ENCODE measurements at regions not wholly inside any gene's neighbourhood (a gene's known extent, or its start where the extent isn't known, plus 50 kb on each side); places are given as distances from the start of the nearest gene placed in this dataset.

DNA sequence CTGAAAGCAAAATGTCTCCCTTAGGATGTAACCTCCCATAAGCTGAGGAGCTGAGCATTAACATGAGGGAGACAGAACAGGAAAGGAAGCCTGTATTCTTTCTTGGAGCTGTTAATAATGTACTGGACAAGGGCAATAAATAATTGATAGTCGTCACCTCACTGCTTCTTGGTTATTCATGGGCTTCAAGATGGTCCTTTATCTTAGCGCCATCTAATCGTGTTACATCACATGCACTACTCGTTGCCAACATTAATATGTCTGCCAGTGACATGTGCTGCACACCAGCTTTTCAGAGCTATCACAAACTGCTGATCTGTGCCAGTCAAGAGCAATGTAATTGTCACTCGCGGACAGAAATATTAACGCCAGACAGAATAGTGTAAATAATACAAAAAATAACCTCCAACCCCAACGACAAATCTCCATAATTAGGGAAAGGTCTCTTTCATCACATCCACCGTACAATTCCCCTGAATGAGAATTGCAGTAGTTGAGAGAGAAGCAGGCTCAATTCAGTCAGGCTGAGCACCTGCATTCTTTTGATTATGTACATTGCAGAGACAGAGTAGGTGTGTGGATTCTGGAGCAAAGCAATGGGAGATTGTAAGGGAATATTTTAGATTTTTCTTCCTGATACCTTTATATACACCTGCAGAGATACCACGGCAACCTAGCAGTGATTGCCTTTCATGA is 267.1 kb downstream of the SPATA31D1 start:
- H3K4me1 Mint-ChIP-seq: no peaks in the 10 kb centered on the region
- no peak overlapping the region for H3K4me3 Mint-ChIP-seq
- H3K9me3 Mint-ChIP-seq: peaks cover 0 to 7% (median 0%) of the 10 kb centered on the region in 9 donors
- ATAC-seq: no peak
- no peaks in the 10 kb centered on the region for H3K36me3 Mint-ChIP-seq
- POLR2A ChIA-PET: no interaction called here
- no peaks in the 10 kb centered on the region for H3K27me3 Mint-ChIP-seq
- no peak overlapping the region for H3K27ac Mint-ChIP-seq
- DNase-seq: no peak

DNA sequence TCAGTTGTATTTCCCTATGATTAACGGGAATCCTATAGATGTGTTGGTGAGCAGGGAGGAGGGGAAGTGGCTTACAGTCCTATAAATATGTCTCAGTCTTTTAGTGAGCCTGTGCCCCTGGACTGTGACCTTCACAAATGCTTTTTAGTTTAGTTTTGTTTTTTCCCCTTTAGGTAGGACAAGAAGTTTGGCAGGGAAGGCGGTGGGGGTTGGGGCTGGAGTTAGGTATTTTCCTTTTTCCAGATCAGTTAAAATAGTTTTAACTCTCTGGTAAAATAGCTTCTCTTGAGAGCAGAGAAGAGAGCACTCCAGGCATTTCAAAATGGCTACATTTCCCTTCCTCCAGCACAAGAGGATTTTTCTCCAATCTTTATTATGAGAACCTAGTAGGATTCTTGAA is 272.1 kb downstream of the SPATA31D1 start:
- ATAC-seq (no peak), DNase-seq (no peak)
- Mint-ChIP-seq H3K27ac (no peak overlapping the region), H3K27me3 (no peaks in the 10 kb centered on the region), H3K4me1 (no peaks in the 10 kb centered on the region), H3K36me3 (no peaks in the 10 kb centered on the region), H3K4me3 (no peak overlapping the region), H3K9me3 (peaks cover 0 to 10% (median 2%) of the 10 kb centered on the region in 9 donors)
- POLR2A ChIA-PET: no interaction called here

DNA sequence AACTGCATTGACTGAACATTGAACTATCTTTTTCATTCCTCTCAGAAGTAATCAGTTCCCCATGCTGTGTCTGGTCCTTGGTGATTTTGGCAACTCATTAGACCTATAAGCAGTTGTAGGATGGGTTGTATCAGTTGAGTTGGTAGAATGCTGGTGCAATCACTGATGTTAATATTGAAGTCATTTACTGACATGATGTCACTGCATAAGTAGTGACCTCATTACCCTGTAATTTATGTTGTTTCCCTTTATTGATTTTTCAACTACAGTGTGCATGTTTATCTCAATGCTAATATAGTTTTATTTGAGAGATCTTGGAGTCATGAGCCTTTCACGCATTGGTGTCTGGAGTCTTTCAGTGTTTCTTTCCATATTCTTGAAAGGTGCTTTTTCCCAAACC is 275.0 kb downstream of the SPATA31D1 start:
- Mint-ChIP-seq H3K27ac (no peak overlapping the region), H3K4me1 (no peaks in the 10 kb centered on the region), H3K27me3 (no peaks in the 10 kb centered on the region), H3K36me3 (no peaks in the 10 kb centered on the region), H3K4me3 (no peak overlapping the region), H3K9me3 (peaks cover 0 to 10% (median 0%) of the 10 kb centered on the region in 9 donors)
- no peak for DNase-seq
- POLR2A ChIA-PET: no interaction called here
- no peak for ATAC-seq

DNA sequence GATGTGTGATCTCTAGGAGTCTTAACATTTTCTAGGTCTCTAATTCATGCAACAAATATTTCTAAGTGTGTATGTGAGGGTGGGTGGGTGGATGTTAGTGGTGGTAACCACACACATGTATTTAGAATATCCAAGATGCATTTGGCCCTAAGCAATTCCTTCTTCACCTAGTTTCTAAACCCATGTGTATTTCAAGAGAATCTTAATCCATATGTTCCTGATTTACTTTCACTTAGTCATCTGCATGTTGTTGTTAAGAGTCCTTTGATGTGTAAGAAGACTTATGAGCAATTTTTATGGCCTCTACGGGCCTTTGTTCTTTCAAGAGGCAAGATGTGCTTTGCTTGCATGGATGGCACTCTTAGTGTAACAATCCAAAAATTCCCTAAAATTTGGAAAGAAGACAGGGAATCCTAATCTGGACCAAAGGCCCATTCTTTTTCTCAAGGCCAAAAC is 282.6 kb downstream of the SPATA31D1 start:
- H3K27me3 Mint-ChIP-seq: no peaks in the 10 kb centered on the region

DNA sequence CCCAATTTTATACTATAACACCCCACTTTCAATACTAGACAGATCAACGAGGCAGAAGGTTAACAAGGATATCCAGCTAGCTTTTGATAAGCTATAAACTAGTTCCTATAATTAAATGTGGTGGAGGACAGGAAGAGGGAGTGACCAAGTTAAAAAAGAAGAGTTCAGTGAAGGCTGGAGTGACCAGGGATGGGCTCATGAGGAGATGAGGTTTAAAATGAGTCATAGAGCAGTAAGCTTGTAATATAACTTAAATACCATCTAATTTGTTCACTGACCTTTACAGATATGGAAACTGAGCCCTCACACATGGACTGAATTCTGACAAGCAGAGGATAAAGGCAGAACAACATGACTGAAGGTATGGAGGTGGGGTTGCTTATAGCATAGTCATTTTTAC is 284.5 kb downstream of the SPATA31D1 start:
- no peak for ATAC-seq
- Mint-ChIP-seq H3K27me3 (no peaks in the 10 kb centered on the region), H3K4me3 (no peak overlapping the region), H3K36me3 (no peaks in the 10 kb centered on the region), H3K4me1 (no peaks in the 10 kb centered on the region), H3K9me3 (peaks cover 0 to 6% (median 0%) of the 10 kb centered on the region in 9 donors), H3K27ac (no peak overlapping the region)
- POLR2A ChIA-PET: no interaction called here
- DNase-seq: no peak

More for the DNA sequence above, 282.6 kb downstream of the SPATA31D1 start:
- no peak for DNase-seq
- ATAC-seq: no peak
- Mint-ChIP-seq H3K9me3 (peaks cover 0 to 6% (median 0%) of the 10 kb centered on the region in 9 donors), H3K27ac (no peak overlapping the region), H3K36me3 (no peaks in the 10 kb centered on the region), H3K4me3 (no peak overlapping the region), H3K4me1 (no peaks in the 10 kb centered on the region)
- POLR2A ChIA-PET: no interaction called here

DNA sequence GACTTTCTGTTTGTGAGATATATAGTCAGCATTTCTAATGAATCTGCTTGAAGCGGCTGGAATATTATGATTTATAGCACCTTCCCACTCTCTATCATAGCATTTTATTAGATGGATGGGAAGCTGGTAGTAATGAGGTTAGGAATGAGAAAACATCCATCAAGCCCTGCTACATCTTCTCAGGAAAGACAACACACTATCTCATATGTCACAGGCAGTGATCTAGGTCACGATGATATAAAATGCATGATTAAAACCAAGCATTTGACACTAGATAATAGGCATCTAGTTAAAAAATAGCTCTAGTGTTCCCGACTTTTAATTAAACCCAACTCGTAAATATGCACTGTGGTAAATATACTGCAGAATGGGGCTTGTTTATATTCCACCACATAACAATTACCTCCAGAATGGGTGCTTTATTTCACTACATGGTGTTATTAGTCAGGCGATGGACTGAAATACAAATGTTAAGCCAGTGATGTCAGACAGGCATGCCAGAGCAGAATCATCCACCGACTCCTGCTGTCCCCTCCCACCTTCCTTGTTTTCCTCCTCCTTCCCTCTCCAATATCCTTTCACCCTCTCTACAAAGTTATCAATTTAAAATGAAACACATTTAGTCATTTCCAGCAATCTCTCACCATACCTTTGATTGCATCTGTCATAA is 286.8 kb downstream of the SPATA31D1 start:
- Mint-ChIP-seq H3K4me1 (no peaks in the 10 kb centered on the region), H3K9me3 (peaks cover 0 to 11% (median 0%) of the 10 kb centered on the region in 9 donors), H3K4me3 (no peak overlapping the region), H3K27ac (no peak overlapping the region), H3K36me3 (no peaks in the 10 kb centered on the region), H3K27me3 (no peaks in the 10 kb centered on the region)
- POLR2A ChIA-PET: no interaction called here
- ATAC-seq (no peak), DNase-seq (no peak)

DNA sequence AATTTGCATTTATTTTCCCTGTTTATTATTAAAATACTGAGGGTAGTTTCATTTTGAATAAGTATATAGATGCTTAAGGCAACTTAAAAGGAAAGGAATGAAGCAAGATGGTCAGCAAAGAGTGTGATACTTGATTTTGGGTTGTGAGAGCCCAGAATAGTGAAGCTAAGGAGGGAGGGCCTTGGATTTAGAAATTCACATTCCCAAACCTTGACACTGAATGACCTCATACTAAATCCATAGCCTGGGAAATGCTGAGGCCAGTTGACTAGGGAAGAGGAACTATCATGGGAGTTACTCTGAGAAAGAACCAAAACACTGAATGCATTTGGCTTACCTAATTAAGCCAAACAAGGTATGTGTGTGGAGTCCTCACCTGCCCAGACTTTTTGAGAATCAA is 292.5 kb downstream of the SPATA31D1 start:
- POLR2A ChIA-PET: no interaction called here
- no peaks in the 10 kb centered on the region for H3K36me3 Mint-ChIP-seq
- no peaks in the 10 kb centered on the region for H3K27me3 Mint-ChIP-seq
- no peak overlapping the region for H3K27ac Mint-ChIP-seq
- DNase-seq (no peak), ATAC-seq (no peak)
- H3K4me3 Mint-ChIP-seq: no peak overlapping the region
- H3K4me1 Mint-ChIP-seq: no peaks in the 10 kb centered on the region
- peaks cover 0 to 11% (median 3%) of the 10 kb centered on the region in 9 donors for H3K9me3 Mint-ChIP-seq

DNA sequence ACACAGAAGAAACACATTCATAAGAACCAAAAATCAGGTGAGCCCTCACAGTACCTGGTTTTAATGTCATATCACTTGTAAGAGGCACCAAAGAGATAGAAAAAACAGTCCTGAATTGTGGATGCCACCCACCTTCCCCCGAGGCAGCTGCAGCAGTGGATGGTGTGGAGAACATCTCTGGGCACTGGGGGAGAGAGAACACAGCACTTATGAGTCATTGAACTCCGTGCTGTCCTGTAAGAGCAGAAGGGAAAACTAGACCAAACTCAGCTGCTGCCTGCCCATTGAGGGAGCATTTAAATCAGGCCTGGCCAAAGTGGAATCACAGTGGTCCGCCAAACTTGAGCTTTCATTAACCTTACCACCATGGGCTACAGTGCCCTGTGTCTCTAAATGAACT is 296.2 kb downstream of the SPATA31D1 start:
- POLR2A ChIA-PET: no interaction called here
- ATAC-seq: no peak

DNA sequence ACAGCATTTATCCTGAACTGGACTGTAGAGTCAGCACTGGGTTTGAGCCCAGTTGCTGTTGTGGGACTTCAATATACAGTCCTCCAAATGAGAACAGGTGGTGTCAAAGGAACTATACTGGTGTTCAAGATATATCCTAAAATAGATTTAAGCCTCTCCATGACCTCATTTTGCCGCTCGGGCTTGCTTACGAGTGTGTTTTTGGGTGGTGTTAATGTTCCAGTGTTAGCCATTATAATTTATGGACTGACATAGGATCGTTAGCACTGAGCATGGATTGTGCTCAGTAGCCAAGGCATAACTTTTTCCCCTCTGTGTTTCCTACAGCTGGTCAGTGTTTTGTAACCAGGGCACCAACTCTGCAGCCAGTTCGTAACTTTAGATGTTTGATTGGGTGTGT is 306.6 kb downstream of the SPATA31D1 start:
- ATAC-seq (no peak), DNase-seq (no peak)
- H3K4me3 Mint-ChIP-seq: no peak overlapping the region
- H3K36me3 Mint-ChIP-seq: no peaks in the 10 kb centered on the region
- H3K27me3 Mint-ChIP-seq: no peaks in the 10 kb centered on the region
- H3K4me1 Mint-ChIP-seq: no peaks in the 10 kb centered on the region
- peaks cover 0 to 8% (median 2%) of the 10 kb centered on the region in 9 donors for H3K9me3 Mint-ChIP-seq
- H3K27ac Mint-ChIP-seq: no peak overlapping the region
- POLR2A ChIA-PET: no interaction called here

More for the DNA sequence above, 296.2 kb downstream of the SPATA31D1 start:
- Mint-ChIP-seq H3K27me3 (no peaks in the 10 kb centered on the region), H3K36me3 (no peaks in the 10 kb centered on the region), H3K9me3 (peaks cover 5 to 31% (median 13%) of the 10 kb centered on the region in 9 donors), H3K4me3 (no peak overlapping the region), H3K4me1 (no peaks in the 10 kb centered on the region), H3K27ac (no peak overlapping the region)
- DNase-seq: no peak

DNA sequence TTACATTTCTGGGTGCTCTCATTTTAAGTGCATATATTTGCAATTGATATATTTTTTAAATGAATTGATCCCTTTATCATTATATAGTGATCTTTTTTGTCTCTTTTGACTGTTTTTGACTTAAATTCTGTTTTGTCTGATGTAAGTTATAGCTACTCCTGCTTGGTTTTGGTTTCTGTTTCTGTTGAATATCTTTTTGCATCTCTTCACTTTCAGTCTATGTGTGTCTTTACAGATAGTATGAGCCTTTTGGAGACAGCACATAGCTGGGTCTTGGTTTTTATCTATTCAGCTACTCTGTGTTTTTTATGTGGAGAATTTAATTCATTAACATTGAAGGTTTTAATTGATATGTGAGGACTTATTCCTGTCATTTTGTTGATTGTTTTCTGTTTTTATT is 311.3 kb downstream of the SPATA31D1 start:
- Mint-ChIP-seq H3K27me3 (peaks cover 0 to 4% (median 1%) of the 10 kb centered on the region in 5 donors), H3K9me3 (peaks cover 5 to 24% (median 10%) of the 10 kb centered on the region in 9 donors), H3K4me3 (no peak overlapping the region), H3K27ac (no peak overlapping the region), H3K36me3 (no peaks in the 10 kb centered on the region), H3K4me1 (no peaks in the 10 kb centered on the region)
- no peak for DNase-seq
- ATAC-seq: no peak
- POLR2A ChIA-PET: no interaction called here

DNA sequence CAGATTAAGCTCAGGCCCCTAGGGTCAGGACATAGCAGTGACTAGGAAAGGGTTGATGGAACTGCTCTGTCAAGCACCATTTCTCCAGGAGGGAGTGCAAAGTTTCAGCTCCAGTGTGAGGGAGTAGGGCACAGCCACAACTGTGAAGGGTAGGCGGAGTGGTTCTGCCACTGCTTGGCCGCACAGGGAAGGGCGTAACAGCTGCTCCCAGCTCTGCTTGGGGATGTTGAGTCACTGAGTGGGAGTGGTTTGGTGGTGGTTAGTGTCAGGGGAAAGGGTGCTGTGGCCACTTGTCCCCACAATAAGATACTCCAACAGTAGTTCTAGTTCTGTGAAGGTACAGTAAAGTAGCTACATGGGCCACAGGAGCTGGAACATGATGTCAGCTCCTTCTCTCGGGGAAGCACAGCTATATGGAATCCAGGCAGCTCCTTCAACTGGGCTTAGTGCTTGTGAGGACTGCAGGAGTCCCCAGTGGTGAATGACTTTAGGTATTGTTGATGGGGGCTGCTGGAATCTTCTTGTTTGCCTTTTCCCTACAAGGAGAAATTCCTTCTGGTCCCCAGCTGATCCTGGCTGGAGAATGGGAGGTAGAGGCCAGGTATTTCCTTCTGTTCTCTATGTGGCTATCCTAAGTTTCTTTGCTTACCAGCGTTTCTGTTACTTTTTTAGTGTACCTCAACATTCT is 314.5 kb downstream of the SPATA31D1 start:
- peaks cover 5 to 24% (median 10%) of the 10 kb centered on the region in 9 donors for H3K9me3 Mint-ChIP-seq
- POLR2A ChIA-PET: no interaction called here
- H3K36me3 Mint-ChIP-seq: no peaks in the 10 kb centered on the region
- H3K4me1 Mint-ChIP-seq: no peaks in the 10 kb centered on the region
- no peak for ATAC-seq
- DNase-seq: no peak
- H3K27ac Mint-ChIP-seq: no peak overlapping the region
- no peak overlapping the region for H3K4me3 Mint-ChIP-seq
- H3K27me3 Mint-ChIP-seq: peaks cover 0 to 4% (median 1%) of the 10 kb centered on the region in 5 donors

DNA sequence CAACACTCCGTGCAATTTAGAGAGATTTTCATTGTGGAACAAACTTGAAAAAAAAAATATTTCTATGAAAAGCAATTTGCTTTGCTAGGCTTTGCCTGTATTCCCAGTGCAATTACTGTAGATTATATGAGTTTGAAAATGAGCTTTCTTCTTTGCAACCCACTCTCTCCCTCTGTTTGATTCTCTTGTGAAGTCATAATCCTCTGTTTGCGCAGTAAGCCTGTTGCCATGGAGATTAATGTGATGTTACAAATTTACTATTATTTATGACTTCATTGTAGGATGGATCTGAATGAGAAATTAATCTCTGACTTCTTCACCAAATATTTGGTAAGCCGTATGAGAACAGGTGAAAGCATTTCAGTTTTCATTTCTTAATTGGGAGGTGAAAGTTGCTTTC is 320.3 kb downstream of the SPATA31D1 start:
- H3K36me3 Mint-ChIP-seq: no peaks in the 10 kb centered on the region
- ATAC-seq: no peak
- peaks cover 0 to under 1% (median 0%) of the 10 kb centered on the region in 5 donors for H3K27me3 Mint-ChIP-seq
- H3K27ac Mint-ChIP-seq: no peak overlapping the region
- no peak for DNase-seq
- POLR2A ChIA-PET: no interaction called here
- no peak overlapping the region for H3K4me3 Mint-ChIP-seq
- H3K4me1 Mint-ChIP-seq: no peaks in the 10 kb centered on the region
- H3K9me3 Mint-ChIP-seq: peaks cover 0 to 15% (median 0%) of the 10 kb centered on the region in 9 donors

DNA sequence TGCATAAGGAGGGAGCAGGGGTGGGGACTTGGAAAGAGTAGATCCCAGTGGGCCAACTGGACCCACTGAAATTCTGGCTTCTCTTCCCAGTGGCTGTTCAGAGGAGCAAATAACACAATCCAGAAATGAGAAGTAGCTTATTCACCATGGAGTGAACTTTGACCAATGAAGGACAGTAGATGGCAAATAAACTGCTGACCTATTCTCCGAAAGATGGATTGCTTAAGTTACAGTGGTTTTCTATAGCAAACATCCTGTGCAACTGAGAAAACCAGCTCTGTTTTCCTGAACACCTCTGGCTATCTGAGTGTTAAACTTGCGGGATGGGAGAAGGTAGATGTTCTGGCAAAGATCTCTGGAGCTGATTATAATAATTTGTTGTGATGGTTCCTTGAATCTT is 325.1 kb downstream of the SPATA31D1 start:
- Mint-ChIP-seq H3K9me3 (peaks cover 0 to 24% (median 4%) of the 10 kb centered on the region in 9 donors), H3K27ac (no peak overlapping the region), H3K4me1 (no peaks in the 10 kb centered on the region), H3K4me3 (no peak overlapping the region), H3K27me3 (peaks cover 0 to 3% (median 0%) of the 10 kb centered on the region in 5 donors), H3K36me3 (no peaks in the 10 kb centered on the region)
- POLR2A ChIA-PET: no interaction called here
- ATAC-seq: no peak
- no peak for DNase-seq
